PC-9 (cell line): ENCODE measurements at regions not wholly inside any gene's neighbourhood (a gene's known extent, or its start where the extent isn't known, plus 50 kb on each side); places are given as distances from the start of the nearest gene placed in this dataset.
A peak's percentile ranks its signal among the peaks of the same experiment; 100 is the strongest.

Experiments used
- BruUV-seq: library from RNA; stranded (reverse); fragments of 400-500 nt; replicated peaks from 2 replicates; lab custom pipeline; 2021; lab: Mats Ljungman, UMichigan
- CTCF ChIA-PET: fragments of 300-600 bp; sonication (Branson Sonifier 250); formaldehyde crosslinking; loops from one replicate; lab custom pipeline; 2022; ENCODE audit warnings: antibody characterized with exemption; lab: Charles Lee
- POLR2A ChIA-PET: fragments of 300-600 bp; sonication (Branson Sonifier 250); formaldehyde crosslinking; loops from one replicate; lab custom pipeline; 2022; ENCODE audit warnings: antibody characterized with exemption; ENCODE audit not compliant: unreplicated experiment; lab: Charles Lee
- DNase-seq, 2 experiments: peaks; one replicate each; pipeline versions ENCODE4 v3.0.0 to v3.0.0-alpha.2; 2015 to 2022; ENCODE audit warnings: mixed read lengths in 1 of 2
- H2AFZ ChIP-seq: fragments of 200-600 bp; sonication (generic); 2 replicates; pipeline ENCODE4 v1.8.1; 2017; ENCODE audit warnings: antibody characterized with exemption
- H3F3A ChIP-seq: fragments of 200-600 bp; sonication (generic); 2 replicates; pipeline ENCODE4 v1.8.1; 2017; ENCODE audit warnings: antibody characterized with exemption, mild to moderate bottlenecking, low read depth; ENCODE audit not compliant: insufficient read depth
- H3K27ac ChIP-seq: fragments of 200-600 bp; sonication (generic); 2 replicates; pipeline ENCODE4 v1.6.1; 2016; ENCODE audit warnings: mixed run types
- H3K27me3 ChIP-seq: fragments of 200-600 bp; sonication (generic); 2 replicates; pipeline ENCODE4 v1.6.1; 2016; ENCODE audit warnings: low read depth, mixed run types; ENCODE audit not compliant: insufficient read depth
- H3K36me3 ChIP-seq: fragments of 200-600 bp; sonication (generic); 2 replicates; pipeline ENCODE4 v1.6.1; 2016; ENCODE audit warnings: low read depth, mixed run types
- H3K4me1 ChIP-seq: fragments of 200-600 bp; sonication (generic); replicated peaks from 2 replicates; pipeline ENCODE4 v1.6.1; 2016; ENCODE audit warnings: mixed run types; ENCODE audit not compliant: insufficient read depth
- H3K4me2 ChIP-seq: fragments of 200-600 bp; sonication (generic); 2 replicates; pipeline ENCODE4 v1.6.1; 2017; ENCODE audit warnings: mixed run types
- H3K4me3 ChIP-seq: fragments of 200-600 bp; sonication (generic); 2 replicates; pipeline ENCODE4 v1.6.1; 2016; ENCODE audit warnings: mixed run types
- H3K79me2 ChIP-seq: fragments of 200-600 bp; sonication (generic); 2 replicates; pipeline ENCODE4 v1.6.1; 2017; ENCODE audit warnings: low read depth, mixed run types
- H3K9me2 ChIP-seq: fragments of 200-600 bp; sonication (generic); 2 replicates; pipeline ENCODE4 v1.8.1; 2017; ENCODE audit warnings: mild to moderate bottlenecking; ENCODE audit not compliant: insufficient read depth
- H3K9me3 ChIP-seq: fragments of 200-600 bp; sonication (generic); 2 replicates; pipeline ENCODE4 v1.8.1; 2016; ENCODE audit warnings: low read depth; ENCODE audit not compliant: insufficient read depth
- H4K20me1 ChIP-seq: fragments of 200-600 bp; sonication (generic); 2 replicates; pipeline ENCODE4 v1.8.1; 2017; ENCODE audit not compliant: insufficient read depth
- CTCF ChIP-seq: fragments of 200-600 bp; sonication (generic); conservative IDR thresholded peaks from 2 replicates; pipeline ENCODE4 v1.6.1; 2017; ENCODE audit warnings: mixed run types, antibody characterized with exemption, mild to moderate bottlenecking, moderate library complexity
- EZH2 ChIP-seq: fragments of 200-600 bp; sonication (generic); IDR thresholded peaks from 2 replicates; pipeline ENCODE4 v1.8.0; 2017; ENCODE audit warnings: antibody characterized with exemption, low read depth
- intact Hi-C: fragments of 100-400 bp; cut with micrococcal nuclease; formaldehyde crosslinking; loops from one replicate; pipeline ENCODE4 v1.10.0; 2022; ENCODE audit not compliant: unreplicated experiment

- H4K20me1 ChIP-seq: no peaks in the 10 kb centered on the region
- H3K4me3 ChIP-seq: no peak overlapping the region
- DNase-seq: no peak
- no peaks in the 10 kb centered on the region for H3K79me2 ChIP-seq
- H3K36me3 ChIP-seq: no peaks in the 10 kb centered on the region
- H3K9me2 ChIP-seq: peaks cover 6% of the 10 kb centered on the region; the same call in 1 of the 2 replicates
- H3K27me3 ChIP-seq: no peaks in the 10 kb centered on the region
- no peaks in the 10 kb centered on the region for H3F3A ChIP-seq
- H3K9me3 ChIP-seq: no peaks in the 10 kb centered on the region
- no peak overlapping the region for H3K4me2 ChIP-seq
- no TSS peak for BruUV-seq
- H3K4me1 ChIP-seq: peaks cover 9% of the 10 kb centered on the region; the same call in 1 of the 2 replicates
- CTCF ChIA-PET: no interaction called here
- no peak overlapping the region for H2AFZ ChIP-seq
- POLR2A ChIA-PET: no interaction called here
- intact Hi-C loops: no loop called here
- no peak overlapping the region for H3K27ac ChIP-seq
- TF ChIP-seq EZH2 (no peak), CTCF (no peak)
Observed at GRCh38 chr2:221289846-221290245, 282.3 kb downstream of the EPHA4 start.

GRCh38 chr2:221293949-221294742, 278.0 kb downstream of the EPHA4 start:
- TF ChIP-seq EZH2 (no peak), CTCF (no peak)
- ChIA-PET CTCF (no interaction called here), POLR2A (no interaction called here)
- H3K36me3 ChIP-seq: no peaks in the 10 kb centered on the region
- no peak overlapping the region for H3K27ac ChIP-seq
- H3K4me3 ChIP-seq: no peak overlapping the region
- H3K9me3 ChIP-seq: no peaks in the 10 kb centered on the region
- no peaks in the 10 kb centered on the region for H3K4me1 ChIP-seq
- DNase-seq: no peak
- peaks cover 6% of the 10 kb centered on the region; the same call in 1 of the 2 replicates for H3K9me2 ChIP-seq
- H2AFZ ChIP-seq: no peak overlapping the region
- no peaks in the 10 kb centered on the region for H3F3A ChIP-seq
- no peaks in the 10 kb centered on the region for H3K27me3 ChIP-seq
- H3K4me2 ChIP-seq: no peak overlapping the region
- intact Hi-C loops: no loop called here
- no peaks in the 10 kb centered on the region for H4K20me1 ChIP-seq
- no peaks in the 10 kb centered on the region for H3K79me2 ChIP-seq
- BruUV-seq: no TSS peak

- Histone ChIP-seq H4K20me1 (no peaks in the 10 kb centered on the region), H3K4me3 (no peak overlapping the region), H3K4me2 (0 out of 2 replicates have a peak overlapping the region, but pooled peaks have one; percentile 15), H3K4me1 (no peaks in the 10 kb centered on the region), H3K27me3 (no peaks in the 10 kb centered on the region), H2AFZ (no peak overlapping the region; the same call in 1 of the 2 replicates), H3K9me2 (no peaks in the 10 kb centered on the region), H3F3A (no peaks in the 10 kb centered on the region), H3K9me3 (no peaks in the 10 kb centered on the region), H3K36me3 (no peaks in the 10 kb centered on the region), H3K79me2 (no peaks in the 10 kb centered on the region), H3K27ac (no peak overlapping the region)
- no peak for DNase-seq
- intact Hi-C loops: no loop called here
- POLR2A ChIA-PET: interaction anchor here (0.6 to 0.7 kb wide), 2 partner anchors 56 to 644 kb away, joined by 4 to 6 read pairs; no protein-coding TSS in a partner anchor
- CTCF ChIA-PET: no interaction called here
- no TSS peak for BruUV-seq
- TF ChIP-seq EZH2 (no peak), CTCF (no peak)
Observed at GRCh38 chr2:221304916-221305315, 267.2 kb downstream of the EPHA4 start.
